Motor neuron (in vitro differentiated cells): ENCODE measurements at regions not wholly inside any gene's neighbourhood (a gene's known extent, or its start where the extent isn't known, plus 50 kb on each side); places are given as distances from the start of the nearest gene placed in this dataset.
"Not testable (repeated sequence)": the region's sequence is repeated elsewhere in the genome, so short reads cannot be mapped to it uniquely, and the experiment has no call there.

Experiments
- ATAC-seq, 8 experiments: fragments of 200-7000 bp; cut with Tn5 transposase; replicated peaks in 6 of 8; 2 replicates each; pipeline ENCODE4 v1.8.0; 2021; ENCODE audit warnings: mild to moderate bottlenecking in 8 of 8, moderate library complexity in 8 of 8
- H3K27ac ChIP-seq, 2 donors: fragments of 250-450 bp; sonication (Bioruptor Pico); 2 replicates each; pipeline ENCODE4 v1.9.0; 2021; ENCODE audit warnings: antibody characterized with exemption in 2 of 2, mild to moderate bottlenecking in 2 of 2, moderate library complexity in 1 of 2
- H3K4me1 ChIP-seq, 2 donors: fragments of 250-450 bp; sonication (Bioruptor Pico); replicated peaks in 1 of 2; 2 replicates each; pipeline ENCODE4 v1.6.1; 2021; ENCODE audit warnings: antibody characterized with exemption in 2 of 2, mild to moderate bottlenecking in 2 of 2, moderate library complexity in 1 of 2
- H3K4me3 ChIP-seq, 5 donors: fragments of 250-450 bp; sonication (Bioruptor Pico); 2 replicates each; pipeline ENCODE4 v1.9.0; 2021; ENCODE audit warnings: antibody characterized with exemption in 5 of 5, mild to moderate bottlenecking in 5 of 5, moderate library complexity in 4 of 5
- WGBS, 10 experiments: fragments of 450-650 bp; shearing (Covaris generic); methylation state at CpG; one replicate each; pipeline ENCODE4 v1.0.0; 2022; 5-methylcytosine and 5-hydroxymethylcytosine counted together
- in situ Hi-C, 9 experiments: fragments of 400-800 bp; cut with MboI; loops; one replicate each; pipeline ENCODE4 v1.15.0; 2021; ENCODE audit warnings: low sequenced_read_pairs in 9 of 9, low pct_unique_long_range_greater_than_20kb in 2 of 9; ENCODE audit not compliant: unreplicated experiment in 9 of 9

DNA sequence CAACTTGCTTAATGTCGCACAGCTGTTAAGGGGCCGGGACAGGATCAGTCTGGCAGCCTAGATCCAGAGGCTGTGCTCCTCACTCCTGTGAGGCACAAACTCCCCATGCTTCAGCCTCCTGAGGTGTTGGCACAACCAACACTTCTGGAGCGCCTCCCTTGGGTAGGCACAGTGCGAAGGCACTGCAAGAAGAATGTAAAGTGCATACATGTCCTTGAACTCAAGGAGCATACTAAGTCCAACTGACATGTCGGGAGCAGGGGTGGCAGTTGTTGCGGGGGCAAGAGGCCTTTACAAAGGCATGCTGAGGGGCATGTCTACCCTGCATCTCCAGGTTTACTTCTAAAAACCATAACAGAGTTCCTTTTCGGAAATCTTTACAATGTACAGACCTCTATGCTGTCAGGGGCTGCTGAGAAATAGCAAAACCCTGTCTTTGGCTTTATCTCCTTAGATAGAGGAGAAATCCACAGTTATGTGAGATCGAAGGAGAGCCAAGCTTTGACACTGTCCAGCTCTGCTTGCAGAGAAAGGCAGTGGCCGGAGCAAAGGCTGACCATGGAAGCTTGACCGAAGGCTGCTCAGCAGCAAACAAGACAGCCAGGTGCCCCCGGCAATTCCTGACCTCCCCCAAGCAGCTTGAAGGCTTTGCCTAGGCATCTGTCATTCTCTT, 93.9 kb downstream of the CDC7 start:
- 78 to 100% (median 96%) methylated on average over 1 to 11 of the region's 11 CpGs for WGBS, 10 experiments
- ATAC-seq: no peak
- Histone ChIP-seq H3K27ac (no peak overlapping the region), H3K4me3 (no peak overlapping the region), H3K4me1 (peaks cover 2 to 7% of the 10 kb centered on the region in 2 donors)
- in situ Hi-C loops: no loop called here

DNA sequence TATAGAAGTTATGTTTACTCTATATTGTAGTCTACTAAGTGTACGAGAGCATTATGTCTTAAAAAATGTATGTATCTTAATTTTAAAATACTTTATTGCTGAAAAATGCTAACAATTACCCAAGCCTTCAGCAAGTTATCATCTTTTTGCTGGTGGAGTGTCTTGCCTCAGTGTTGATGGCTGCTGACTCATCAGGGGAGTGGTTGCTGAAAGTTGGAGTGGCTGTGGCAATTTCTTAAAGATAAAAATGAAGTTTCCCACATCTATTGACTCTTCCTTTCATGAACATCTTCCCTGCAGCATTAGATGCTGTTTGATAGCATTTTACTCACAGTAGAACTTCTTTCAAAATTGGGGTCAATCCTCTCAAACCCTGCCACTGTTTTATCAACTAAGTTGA, 95.8 kb downstream of the CDC7 start:
- Histone ChIP-seq H3K27ac (no peak overlapping the region), H3K4me3 (no peak overlapping the region), H3K4me1 (peaks cover 0 to under 1% of the 10 kb centered on the region in 2 donors)
- peak in 2 of 8 experiments; percentile 68 to 74 for ATAC-seq
- 0 to 93% (median 67%) methylated on average over 1 of the region's 1 CpG; no CpG with 5 or more reads in 3 of the 10 experiments for WGBS, 10 experiments
- in situ Hi-C loops: no loop called here

DNA sequence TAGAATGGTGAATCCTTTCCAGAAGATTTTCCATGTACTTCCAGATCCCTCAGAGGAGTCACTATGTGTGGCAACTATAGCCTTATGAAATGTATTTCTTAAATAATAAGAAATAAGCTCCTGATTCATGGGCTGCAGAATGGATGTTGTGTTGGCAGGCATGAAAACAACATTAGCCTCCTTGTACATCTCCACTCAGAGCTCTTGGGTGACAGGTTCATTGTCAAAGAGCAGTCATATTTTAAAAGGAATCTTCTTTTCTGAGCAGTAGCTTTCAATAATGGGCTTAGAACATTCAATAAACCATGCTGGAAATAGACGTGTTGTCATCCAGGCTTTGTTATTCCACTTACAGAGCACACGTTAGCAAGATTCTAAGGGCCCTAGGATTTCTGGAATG, 96.6 kb downstream of the CDC7 start:
- ATAC-seq: no peak
- peaks cover 5 to 8% of the 10 kb centered on the region in 2 donors for H3K4me1 ChIP-seq
- 49 to 100% (median 75%) methylated on average over 1 to 2 of the region's 2 CpGs; no CpG with 5 or more reads in 3 of the 10 experiments for WGBS, 10 experiments
- H3K27ac ChIP-seq: no peak overlapping the region
- H3K4me3 ChIP-seq: no peak overlapping the region
- in situ Hi-C loops: no loop called here

- H3K27ac ChIP-seq: no peak overlapping the region
- in situ Hi-C loops: no loop called here
- WGBS, 10 experiments: 50 to 90% (median 80%) methylated on average over 2 to 11 of the region's 11 CpGs
Observed at GRCh38 chr1:91600431-91601337, 100.0 kb downstream of the CDC7 start.

DNA sequence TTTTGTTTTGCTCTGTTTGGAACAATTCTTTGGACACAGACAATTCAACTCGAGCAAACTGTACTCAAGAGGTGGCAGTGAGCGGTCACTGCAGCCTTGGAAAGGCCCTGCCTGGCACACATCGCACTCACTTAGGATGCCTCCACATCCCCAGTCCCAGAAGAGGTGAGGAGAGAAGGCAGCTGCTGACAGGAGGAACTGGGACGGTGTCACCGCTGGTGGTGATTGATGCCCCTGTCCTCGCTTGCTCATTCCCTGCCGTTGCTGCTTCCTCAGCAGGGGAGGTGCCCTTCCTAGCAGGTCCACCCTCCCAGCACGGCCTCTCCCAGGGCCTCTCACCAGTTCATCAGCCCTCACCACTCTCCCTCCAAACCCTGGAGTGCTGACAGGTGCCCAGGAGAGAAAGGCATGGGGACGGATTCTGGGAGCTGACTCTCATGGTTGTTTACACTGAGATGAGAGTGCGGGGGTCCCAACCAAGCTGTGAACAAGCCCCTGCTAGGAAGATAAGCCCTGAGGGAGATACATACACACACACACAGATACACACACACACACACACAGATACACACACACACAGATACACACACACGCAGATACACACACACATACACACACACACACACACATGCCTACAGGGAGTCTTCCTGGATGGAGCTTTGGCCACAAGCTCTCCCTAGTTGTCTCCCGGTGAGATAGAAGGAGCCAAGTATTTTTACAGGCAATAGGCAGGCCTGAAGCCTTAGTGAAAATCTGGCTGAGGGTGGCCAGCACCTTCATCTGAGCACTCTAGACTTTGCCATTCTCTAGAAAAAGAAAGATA, 101.1 kb downstream of the CDC7 start:
- 33 to 100% (median 78%) methylated on average over 1 to 10 of the region's 12 CpGs; no CpG with 5 or more reads in 2 of the 10 experiments for WGBS, 10 experiments
- ATAC-seq: peak; percentile 61 to 97 (median 94)
- Histone ChIP-seq H3K27ac (no peak overlapping the region), H3K4me3 (no peak overlapping the region), H3K4me1 (peaks cover 7 to 10% of the 10 kb centered on the region in 2 donors)
- in situ Hi-C loops: no loop called here

More at GRCh38 chr1:91600431-91601337, 100.0 kb downstream of the CDC7 start:
- ATAC-seq: no peak
- peaks cover 7 to 10% of the 10 kb centered on the region in 2 donors for H3K4me1 ChIP-seq
- no peak overlapping the region for H3K4me3 ChIP-seq

- no peak overlapping the region for H3K27ac ChIP-seq
- ATAC-seq: no peak
- H3K4me1 ChIP-seq: peaks cover 7 to 10% of the 10 kb centered on the region in 2 donors
- no peak overlapping the region for H3K4me3 ChIP-seq
- 81 to 100% (median 90%) methylated on average over 1 to 4 of the region's 4 CpGs; no CpG with 5 or more reads in 2 of the 10 experiments for WGBS, 10 experiments
- in situ Hi-C loops: no loop called here
Observed at GRCh38 chr1:91603409-91603808, 102.8 kb downstream of the CDC7 start.

DNA sequence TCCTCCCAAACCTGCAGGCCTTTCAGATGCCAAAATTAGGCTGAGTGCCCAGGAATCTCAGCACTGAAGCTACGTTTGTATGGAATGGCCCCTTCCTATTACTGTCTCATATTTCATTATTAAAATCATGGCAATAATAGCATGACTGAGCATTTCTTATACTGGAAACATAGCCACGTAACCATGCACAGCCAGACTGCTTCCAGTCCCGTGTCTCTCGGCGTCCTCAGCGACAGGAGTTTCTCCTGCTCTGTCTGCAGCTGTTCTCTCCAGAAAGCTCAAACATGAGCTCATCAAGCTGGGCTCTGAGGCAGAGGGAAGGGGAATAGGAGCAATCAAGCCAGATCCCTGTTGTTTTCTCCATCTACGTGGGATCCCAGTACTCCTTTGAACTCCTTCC, 104.0 kb downstream of the CDC7 start:
- no peak overlapping the region for H3K27ac ChIP-seq
- WGBS, 10 experiments: 50 to 98% (median 83%) methylated on average over 1 to 7 of the region's 7 CpGs; no CpG with 5 or more reads in 1 of the 10 experiments

GRCh38 chr1:91605566-91605965, 104.9 kb downstream of the CDC7 start:
- H3K27ac ChIP-seq: no peak overlapping the region
- no peak for ATAC-seq

More for the DNA sequence above, 104.0 kb downstream of the CDC7 start:
- H3K4me1 ChIP-seq: peaks cover 7 to 10% of the 10 kb centered on the region in 2 donors
- in situ Hi-C loops: no loop called here
- ATAC-seq: peak in 3 of 8 experiments; percentile 7 to 47 (median 47)
- H3K4me3 ChIP-seq: no peak overlapping the region

GRCh38 chr1:91606546-91607078, 106.0 kb downstream of the CDC7 start:
- in situ Hi-C loops: no loop called here
- H3K27ac ChIP-seq: no peak overlapping the region
- peaks cover 7 to 8% of the 10 kb centered on the region in 2 donors for H3K4me1 ChIP-seq
- 80 to 100% (median 93%) methylated on average over 1 to 7 of the region's 7 CpGs; no CpG with 5 or more reads in 1 of the 10 experiments for WGBS, 10 experiments
- H3K4me3 ChIP-seq: no peak overlapping the region
- ATAC-seq: no peak

More at GRCh38 chr1:91605566-91605965, 104.9 kb downstream of the CDC7 start:
- Histone ChIP-seq H3K4me3 (no peak overlapping the region), H3K4me1 (peaks cover 7 to 10% of the 10 kb centered on the region in 2 donors)
- in situ Hi-C loops: no loop called here
- 53 to 78% (median 66%) methylated on average over 3 of the region's 3 CpGs; no CpG with 5 or more reads in 7 of the 10 experiments for WGBS, 10 experiments

GRCh38 chr1:91607686-91608085, 107.0 kb downstream of the CDC7 start:
- 0 to 100% (median 69%) methylated on average over 1 to 3 of the region's 3 CpGs; no CpG with 5 or more reads in 1 of the 10 experiments for WGBS, 10 experiments
- in situ Hi-C loops, ATAC-seq: not testable (repeated sequence)

DNA sequence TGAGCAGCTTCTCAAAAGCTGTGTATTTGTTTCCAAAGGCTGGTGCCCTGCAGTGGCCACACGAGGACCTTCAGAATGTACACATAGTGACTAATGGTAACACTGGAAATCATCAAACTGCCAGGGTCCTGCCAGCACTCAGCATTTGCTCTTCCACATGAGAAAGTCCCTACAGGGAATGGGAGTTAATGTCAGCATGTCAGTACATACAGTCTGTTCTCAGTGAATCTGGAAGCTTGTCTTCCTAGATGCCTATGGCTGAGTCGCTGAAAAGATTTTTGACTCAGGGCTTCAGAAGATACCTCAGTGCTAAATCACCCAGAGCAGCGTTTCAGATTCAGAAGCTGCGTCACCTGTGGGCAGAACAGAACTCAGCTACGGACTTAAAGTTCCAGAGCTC, 108.2 kb downstream of the CDC7 start:
- peaks cover 0 to 2% of the 10 kb centered on the region in 2 donors for H3K4me1 ChIP-seq
- in situ Hi-C loops: no loop called here
- no peak overlapping the region for H3K4me3 ChIP-seq
- ATAC-seq: no peak
- 55 to 93% (median 84%) methylated on average over 1 to 5 of the region's 5 CpGs; no CpG with 5 or more reads in 2 of the 10 experiments for WGBS, 10 experiments
- H3K27ac ChIP-seq: no peak overlapping the region

More at GRCh38 chr1:91607686-91608085, 107.0 kb downstream of the CDC7 start:
- H3K27ac ChIP-seq, H3K4me3 ChIP-seq, H3K4me1 ChIP-seq: not testable (repeated sequence)

GRCh38 chr1:91609551-91609950, 108.9 kb downstream of the CDC7 start:
- peak in 2 of 8 experiments; percentile 76 to 84 for ATAC-seq
- 0 to 100% (median 88%) methylated on average over 1 to 5 of the region's 5 CpGs; no CpG with 5 or more reads in 1 of the 10 experiments for WGBS, 10 experiments
- Histone ChIP-seq H3K4me3 (no peak overlapping the region), H3K27ac (no peak overlapping the region), H3K4me1 (peaks cover 0 to 2% of the 10 kb centered on the region in 2 donors)
- in situ Hi-C loops: no loop called here
